SK-N-SH (cell line): ENCODE measurements at regions not wholly inside any gene's neighbourhood (a gene's known extent, or its start where the extent isn't known, plus 50 kb on each side); places are given as distances from the start of the nearest gene placed in this dataset.

ENCODE experiments used
- CTCF ChIA-PET: fragments of 300-600, 350-600 bp; formaldehyde crosslinking; extraction: SDS; loops from one replicate; lab custom pipeline; 2021; lab: Yijun Ruan, JAX
- POLR2A ChIA-PET: fragments of 350-600 bp; sonication (Branson Sonifier 250); formaldehyde crosslinking; extraction: SDS; loops from one replicate; lab custom pipeline; 2020; ENCODE audit warnings: antibody characterized with exemption, inconsistent platforms; lab: Yijun Ruan, JAX
- DNase-seq: peaks from one replicate; pipeline ENCODE4 v3.0.0; 2012
- H2AFZ ChIP-seq: fragments of 200-600 bp; sonication (generic); 2 replicates; pipeline ENCODE4 v1.8.1; 2016; ENCODE audit warnings: antibody characterized with exemption, mild to moderate bottlenecking, low read depth
- H3F3A ChIP-seq: fragments of 200-600 bp; sonication (generic); replicated peaks from 2 replicates; pipeline ENCODE3; 2016; ENCODE audit warnings: antibody characterized with exemption, mild to moderate bottlenecking; ENCODE audit not compliant: insufficient read depth
- H3K27ac ChIP-seq, 2 experiments: fragments of 200-500 bp in 1 of 2; fragments of 200-600 bp in 1 of 2; sonication (Bioruptor generic) in 1 of 2; sonication (generic), shearing (Covaris generic) in 1 of 2; 2 replicates each; pipeline versions ENCODE4 v1.5.1 to v1.6.1; 2014 to 2016; ENCODE audit warnings: low read depth in 2 of 2, inconsistent platforms in 1 of 2, low read length in 1 of 2, mild to moderate bottlenecking in 1 of 2, mixed read lengths in 1 of 2
- H3K27me3 ChIP-seq: fragments of 200-600 bp; sonication (generic), shearing (Covaris generic); 2 replicates; pipeline ENCODE4 v1.6.1; 2016; ENCODE audit warnings: mixed run types; ENCODE audit not compliant: insufficient read depth
- H3K36me3 ChIP-seq, 2 experiments: fragments of 200-500 bp in 1 of 2; fragments of 200-600 bp in 1 of 2; sonication (Bioruptor generic) in 1 of 2; sonication (generic) in 1 of 2; replicated peaks in 1 of 2; 2 replicates each; pipeline versions ENCODE3 to v1.5.1; 2014 to 2016; ENCODE audit warnings: low read length in 1 of 2, mild to moderate bottlenecking in 1 of 2; ENCODE audit not compliant: insufficient read depth in 2 of 2, control insufficient read depth in 1 of 2
- H3K4me1 ChIP-seq, 2 experiments: fragments of 200-500 bp in 1 of 2; fragments of 200-600 bp in 1 of 2; sonication (Bioruptor generic) in 1 of 2; sonication (generic), shearing (Covaris generic) in 1 of 2; 2 replicates each; pipeline versions ENCODE4 v1.5.1 to v1.6.1; 2014 to 2016; ENCODE audit warnings: low read depth in 1 of 2, low read length in 1 of 2, mixed run types in 1 of 2; ENCODE audit not compliant: insufficient read depth in 2 of 2, control insufficient read depth in 1 of 2
- H3K4me2 ChIP-seq: fragments of 200-600 bp; sonication (generic), shearing (Covaris generic); 2 replicates; pipeline ENCODE4 v1.6.1; 2017; ENCODE audit warnings: mixed run types
- H3K4me3 ChIP-seq, 2 experiments: fragments of 200-500 bp in 1 of 2; fragments of 200-600 bp in 1 of 2; sonication (Bioruptor generic) in 1 of 2; sonication (generic), shearing (Covaris generic) in 1 of 2; 2 replicates each; pipeline versions ENCODE4 v1.5.1 to v1.8.1; 2014 to 2016; ENCODE audit warnings: low read depth in 2 of 2, inconsistent platforms in 1 of 2, low read length in 1 of 2, mild to moderate bottlenecking in 1 of 2, mixed read lengths in 1 of 2, moderate library complexity in 1 of 2
- H3K79me2 ChIP-seq: fragments of 200-600 bp; sonication (generic); 2 replicates; pipeline ENCODE4 v1.8.1; 2017; ENCODE audit warnings: mild to moderate bottlenecking; ENCODE audit not compliant: insufficient read depth
- H3K9ac ChIP-seq: fragments of 200-600 bp; sonication (generic); 2 replicates; pipeline ENCODE4 v1.6.1; 2017; ENCODE audit warnings: mixed run types
- H3K9me2 ChIP-seq: fragments of 200-600 bp; sonication (generic); 2 replicates; pipeline ENCODE4 v1.6.1; 2017; ENCODE audit warnings: mixed run types
- H3K9me3 ChIP-seq: fragments of 200-600 bp; sonication (generic); 2 replicates; pipeline ENCODE4 v1.6.1; 2017; ENCODE audit warnings: mixed run types, mild to moderate bottlenecking, moderate library complexity
- H4K20me1 ChIP-seq: fragments of 200-600 bp; sonication (generic); 2 replicates; pipeline ENCODE4 v1.6.1; 2017; ENCODE audit warnings: mild to moderate bottlenecking, mixed run types; ENCODE audit not compliant: insufficient read depth
- ELF1 ChIP-seq: IDR thresholded peaks from 2 replicates; pipeline ENCODE4 v1.4.0; 2012
- FOSL2 ChIP-seq: IDR thresholded peaks from 2 replicates; pipeline ENCODE4 v1.4.0; 2012; ENCODE audit warnings: low read depth, mild to moderate bottlenecking, moderate library complexity, borderline replicate concordance
- IRF3 ChIP-seq: fragments of 150-350 bp; IDR thresholded peaks from 2 replicates; pipeline ENCODE4 v1.6.1; 2016; ENCODE audit warnings: mild to moderate bottlenecking, low read depth, low read length
- JUND ChIP-seq: IDR thresholded peaks from 2 replicates; pipeline ENCODE4 v1.4.0; 2012
- MEF2A ChIP-seq: IDR thresholded peaks from 2 replicates; pipeline ENCODE4 v1.4.0; 2012; ENCODE audit warnings: low read depth, borderline replicate concordance
- NRF1 ChIP-seq: IDR thresholded peaks from 2 replicates; pipeline ENCODE4 v1.6.1; 2012; ENCODE audit warnings: low read depth, mild to moderate bottlenecking, low read length
- REST ChIP-seq: IDR thresholded peaks from 2 replicates; pipeline ENCODE4 v1.6.1; 2012; ENCODE audit warnings: mild to moderate bottlenecking, low read depth, low read length, moderate library complexity
- SIN3A ChIP-seq: IDR thresholded peaks from 2 replicates; pipeline ENCODE4 v1.6.1; 2012; ENCODE audit warnings: low read depth, mild to moderate bottlenecking, low read length, moderate library complexity, borderline replicate concordance
- TEAD4 ChIP-seq: IDR thresholded peaks from 2 replicates; pipeline ENCODE4 v1.4.0; 2012; ENCODE audit warnings: mild to moderate bottlenecking, borderline replicate concordance; ENCODE audit not compliant: insufficient read depth
- ZBTB33 ChIP-seq: IDR thresholded peaks from 2 replicates; pipeline ENCODE4 v1.4.0; 2012; ENCODE audit warnings: low read depth, borderline replicate concordance
- WGBS: methylation state at CpG from one replicate; pipeline ENCODE4 v1.1.6; 2017; ENCODE audit warnings: low lambda C conversion rate; 5-methylcytosine and 5-hydroxymethylcytosine counted together
- TF ChIP-seq, protein P1 (sequence below): IDR thresholded peaks from 2 replicates; pipeline ENCODE4 v1.4.0; 2012; ENCODE audit warnings: low read depth, borderline replicate concordance
- TF ChIP-seq, protein P2 (sequence below): IDR thresholded peaks from 2 replicates; pipeline ENCODE4 v1.4.0; 2012; ENCODE audit warnings: low read depth

DNA sequence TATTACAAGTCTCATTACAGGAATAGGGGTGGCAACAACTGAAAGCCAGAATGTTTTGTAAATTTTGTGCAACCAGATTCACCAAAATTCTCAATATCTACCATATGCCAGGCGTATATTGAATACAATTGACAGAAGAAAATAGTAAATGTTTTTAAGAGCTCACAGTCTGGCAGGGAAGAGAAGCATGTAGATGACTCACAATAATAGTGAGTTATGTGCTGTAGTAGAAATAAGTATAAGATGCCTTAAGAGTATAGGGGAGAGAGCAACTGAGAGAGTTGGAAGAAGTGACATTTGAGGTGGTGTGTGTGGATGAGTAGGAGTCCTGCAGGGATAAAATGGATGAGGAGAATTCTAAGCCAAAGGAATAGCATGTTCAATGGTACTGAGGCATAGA is 170.5 kb upstream of the FGGY start:
- Histone ChIP-seq H2AFZ (no peak overlapping the region), H3K36me3 (no peaks in the 10 kb centered on the region), H3K27ac (peak overlapping the region in 1 of 2 experiments; percentile 28; a peak in 2 of 4 replicates), H3K4me3 (no peak overlapping the region), H3K4me2 (peak overlapping the region; percentile 14; the same call in 1 of the 2 replicates), H3K27me3 (no peaks in the 10 kb centered on the region), H3K79me2 (no peaks in the 10 kb centered on the region), H4K20me1 (no peaks in the 10 kb centered on the region), H3K9me2 (no peaks in the 10 kb centered on the region), H3F3A (peaks cover 49% of the 10 kb centered on the region), H3K4me1 (peaks cover 0 to 36% of the 10 kb centered on the region in 2 experiments; a peak in 2 of 4 replicates), H3K9ac (no peak overlapping the region), H3K9me3 (no peaks in the 10 kb centered on the region)
- 74% methylated on average over 1 of the region's 1 CpG for WGBS
- POLR2A ChIA-PET = no interaction called here
- no peak for TF ChIP-seq ELF1
- peak; percentile 17; the same call in 1 of the 2 replicates for TF ChIP-seq FOSL2
- DNase-seq = no peak
- CTCF ChIA-PET = no interaction called here

- no peaks in the 10 kb centered on the region for H3K36me3 ChIP-seq
- peak overlapping the region; percentile 2; the same call in 1 of the 2 replicates for H3K4me2 ChIP-seq
- CTCF ChIA-PET = no interaction called here
- no peaks in the 10 kb centered on the region for H4K20me1 ChIP-seq
- peak overlapping the region; percentile 2; the same call in 1 of the 2 replicates for H3K9ac ChIP-seq
- H3K27ac ChIP-seq = peak overlapping the region; percentile 69 to 83; a peak in 3 of 4 replicates
- 27% methylated on average over 1 of the region's 1 CpG for WGBS
- POLR2A ChIA-PET = no interaction called here
- peaks cover 0 to 37% of the 10 kb centered on the region in 2 experiments; a peak in 2 of 4 replicates for H3K4me1 ChIP-seq
- no peak overlapping the region for H3K4me3 ChIP-seq
- no peaks in the 10 kb centered on the region for H3K79me2 ChIP-seq
- H3K9me2 ChIP-seq = no peaks in the 10 kb centered on the region
- H3F3A ChIP-seq = peaks cover 49% of the 10 kb centered on the region
- no peak for TF ChIP-seq IRF3
- no peak for TF ChIP-seq REST
- TF ChIP-seq TEAD4 = no peak
- TF ChIP-seq JUND = peak; percentile 75
- TF ChIP-seq ZBTB33 = 0 out of 2 replicates have a peak, but pooled peaks have one; percentile 55
- TF ChIP-seq, protein P1, sequence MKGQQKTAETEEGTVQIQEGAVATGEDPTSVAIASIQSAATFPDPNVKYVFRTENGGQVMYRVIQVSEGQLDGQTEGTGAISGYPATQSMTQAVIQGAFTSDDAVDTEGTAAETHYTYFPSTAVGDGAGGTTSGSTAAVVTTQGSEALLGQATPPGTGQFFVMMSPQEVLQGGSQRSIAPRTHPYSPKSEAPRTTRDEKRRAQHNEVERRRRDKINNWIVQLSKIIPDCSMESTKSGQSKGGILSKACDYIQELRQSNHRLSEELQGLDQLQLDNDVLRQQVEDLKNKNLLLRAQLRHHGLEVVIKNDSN = peak; percentile 80
- peak; percentile 83 for TF ChIP-seq FOSL2
- TF ChIP-seq MEF2A = peak; percentile 21; the same call in 1 of the 2 replicates
- no peak for TF ChIP-seq NRF1
- no peak for TF ChIP-seq SIN3A
- TF ChIP-seq, protein P2, sequence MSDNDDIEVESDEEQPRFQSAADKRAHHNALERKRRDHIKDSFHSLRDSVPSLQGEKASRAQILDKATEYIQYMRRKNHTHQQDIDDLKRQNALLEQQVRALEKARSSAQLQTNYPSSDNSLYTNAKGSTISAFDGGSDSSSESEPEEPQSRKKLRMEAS = peak; percentile 8; the same call in 1 of the 2 replicates
- no peaks in the 10 kb centered on the region for H3K27me3 ChIP-seq
- H2AFZ ChIP-seq = peak overlapping the region; percentile 27; the same call in 1 of the 2 replicates
- no peak for DNase-seq
- no peaks in the 10 kb centered on the region for H3K9me3 ChIP-seq
Observed at GRCh38 chr1:59128239-59128736, 168.6 kb upstream of the FGGY start.
